ENCODE measurements at regions not wholly inside any gene's neighbourhood (a gene's known extent, or its start where the extent isn't known, plus 50 kb on each side); places are given as distances from the start of the nearest gene placed in this dataset.

DNA sequence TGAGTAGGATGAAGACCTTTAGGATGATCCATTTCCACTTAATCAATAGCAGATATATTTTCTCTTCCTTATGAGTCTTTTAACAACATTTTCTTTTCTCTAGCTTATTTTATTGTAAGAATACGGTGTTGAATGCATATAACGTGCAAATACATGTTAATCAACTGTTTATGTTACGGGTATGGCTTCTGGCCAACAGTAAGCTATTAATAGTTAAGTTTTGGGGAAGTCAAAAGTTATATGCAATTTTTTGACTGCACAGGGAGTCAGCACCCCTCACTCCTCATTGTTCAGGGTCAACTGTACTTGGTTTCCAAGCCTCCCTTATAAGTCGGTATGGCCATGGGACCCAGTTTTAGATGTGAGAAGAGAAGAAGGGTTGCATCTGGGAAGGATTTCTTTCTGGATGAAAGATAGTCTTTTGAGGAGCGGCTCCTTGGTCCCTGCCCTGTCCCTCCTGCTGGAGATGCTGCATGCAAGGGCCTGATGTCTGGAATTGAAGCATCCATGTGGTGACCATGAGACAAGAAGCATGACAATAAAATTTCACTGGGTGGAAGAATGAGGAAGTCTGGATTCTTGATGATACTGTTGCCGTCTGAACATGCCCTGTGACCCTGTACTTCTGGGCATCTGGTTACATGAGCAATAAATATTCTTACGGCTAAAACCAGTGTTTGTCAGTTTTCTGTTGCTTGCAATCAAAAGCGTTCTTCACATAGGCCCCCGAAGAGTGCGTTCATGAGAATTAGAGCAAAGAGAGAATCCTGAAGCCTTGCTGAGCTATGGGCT is 194.7 kb upstream of the PMEPA1 start:
- no peak overlapping the region for H3K4me3 ChIP-seq
- no peaks in the 10 kb centered on the region for H3K36me3 ChIP-seq
- H3K9me3 ChIP-seq = no peaks in the 10 kb centered on the region
- in situ Hi-C loops (cut with MboI; ENCODE audit: low sequenced_read_pairs in 4 of 4) (no loop called here), intact Hi-C loops (cut with DNase I; ENCODE audit: low total_unique reads) (no loop called here)
- H3K27me3 ChIP-seq = no peaks in the 10 kb centered on the region
- H3K27ac ChIP-seq = no peak overlapping the region
- ATAC-seq = no peak
- no peak for DNase-seq
- no peaks in the 10 kb centered on the region for H3K4me1 ChIP-seq
- TF ChIP-seq POLR2A (IDR thresholded peaks at IDR 0.05) (no peak), CTCF (IDR thresholded peaks at IDR 0.05 in 4 of 5, conservative IDR thresholded peaks at IDR 0.05 in 1 of 5) (no peak)

- in situ Hi-C loops (cut with MboI; ENCODE audit: low sequenced_read_pairs in 4 of 4) = no loop called here
- DNase-seq = no peak
- intact Hi-C loops (cut with DNase I; ENCODE audit: low total_unique reads) = no loop called here
- Histone ChIP-seq H3K9me3 (no peaks in the 10 kb centered on the region), H3K27me3 (no peaks in the 10 kb centered on the region), H3K4me3 (no peak overlapping the region), H3K36me3 (no peaks in the 10 kb centered on the region), H3K4me1 (no peaks in the 10 kb centered on the region), H3K27ac (no peak overlapping the region)
- ATAC-seq = no peak
- TF ChIP-seq POLR2A (IDR thresholded peaks at IDR 0.05) (no peak), CTCF (IDR thresholded peaks at IDR 0.05 in 4 of 5, conservative IDR thresholded peaks at IDR 0.05 in 1 of 5) (no peak)
Observed at GRCh38 chr20:57902473-57902872, 192.7 kb upstream of the PMEPA1 start.

DNA sequence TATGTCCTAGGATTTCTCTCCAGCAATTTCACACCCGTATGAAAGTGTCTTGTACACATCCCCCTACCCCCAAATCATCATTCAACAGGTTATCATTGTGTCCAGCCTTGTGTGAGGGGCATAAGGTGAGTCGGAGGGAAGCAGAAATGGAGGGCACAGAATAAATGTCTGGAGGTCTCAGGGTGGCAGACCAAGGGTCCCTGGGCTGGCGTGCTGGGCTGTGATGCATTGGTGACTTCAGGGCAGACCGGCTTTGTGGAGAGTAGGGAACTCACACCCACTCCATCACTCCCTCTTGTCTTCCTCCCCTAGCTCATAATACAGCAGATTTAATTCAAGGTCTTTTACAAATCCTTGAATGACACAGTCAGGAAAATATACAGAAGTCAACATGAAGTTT is 191.7 kb upstream of the PMEPA1 start:
- no peaks in the 10 kb centered on the region for H3K4me1 ChIP-seq
- no peak overlapping the region for H3K4me3 ChIP-seq
- no peaks in the 10 kb centered on the region for H3K36me3 ChIP-seq
- intact Hi-C loops (cut with DNase I; ENCODE audit: low total_unique reads) = no loop called here
- TF ChIP-seq CTCF (IDR thresholded peaks at IDR 0.05 in 4 of 5, conservative IDR thresholded peaks at IDR 0.05 in 1 of 5) (no peak), POLR2A (IDR thresholded peaks at IDR 0.05) (no peak)
- no peak overlapping the region for H3K27ac ChIP-seq
- no peaks in the 10 kb centered on the region for H3K9me3 ChIP-seq
- in situ Hi-C loops (cut with MboI; ENCODE audit: low sequenced_read_pairs in 4 of 4) = no loop called here
- no peaks in the 10 kb centered on the region for H3K27me3 ChIP-seq
- no peak for ATAC-seq
- no peak for DNase-seq

DNA sequence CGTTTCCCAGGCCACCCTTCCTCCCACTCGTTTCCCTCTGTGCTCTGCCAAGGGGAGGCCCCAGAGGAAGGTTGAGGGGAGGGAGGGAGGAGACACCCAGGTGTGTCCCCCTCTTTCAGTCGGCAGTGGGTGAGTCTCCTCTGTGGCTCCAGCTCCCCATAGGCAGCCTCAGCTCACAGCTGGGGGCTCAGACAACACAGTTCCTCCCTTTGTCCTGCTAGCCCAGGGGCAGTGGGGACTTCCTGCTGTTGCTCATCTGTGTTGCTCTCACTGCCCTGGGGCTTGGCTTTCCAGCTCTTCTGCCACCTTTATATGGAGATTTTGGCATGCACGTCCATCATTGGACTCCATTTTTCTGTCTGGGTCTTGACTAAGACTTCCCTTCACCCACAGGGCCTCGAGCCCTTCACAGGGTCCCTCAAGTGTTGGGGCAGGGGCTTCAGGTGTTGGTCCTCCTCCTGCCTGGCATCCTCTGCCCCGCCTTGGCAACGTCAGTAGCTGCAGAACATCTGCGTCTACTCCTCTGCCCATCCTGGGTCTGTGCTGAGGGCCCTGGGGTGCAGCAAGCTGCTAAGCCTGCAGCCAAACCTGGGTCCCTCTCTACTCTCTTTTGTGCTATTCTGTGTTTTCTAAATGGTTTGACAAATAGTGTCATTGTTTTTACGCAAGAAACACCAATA is 190.6 kb upstream of the PMEPA1 start:
- Histone ChIP-seq H3K27ac (no peak overlapping the region), H3K36me3 (no peaks in the 10 kb centered on the region), H3K9me3 (no peaks in the 10 kb centered on the region), H3K4me1 (no peaks in the 10 kb centered on the region), H3K4me3 (no peak overlapping the region), H3K27me3 (no peaks in the 10 kb centered on the region)
- ATAC-seq = no peak
- in situ Hi-C loops (cut with MboI; ENCODE audit: low sequenced_read_pairs in 4 of 4) (no loop called here), intact Hi-C loops (cut with DNase I; ENCODE audit: low total_unique reads) (no loop called here)
- no peak for DNase-seq
- TF ChIP-seq POLR2A (IDR thresholded peaks at IDR 0.05) (no peak), CTCF (IDR thresholded peaks at IDR 0.05 in 4 of 5, conservative IDR thresholded peaks at IDR 0.05 in 1 of 5) (no peak)
